ENCODE measurements at regions not wholly inside any gene's neighbourhood (a gene's known extent, or its start where the extent isn't known, plus 50 kb on each side); places are given as distances from the start of the nearest gene placed in this dataset.

DNA sequence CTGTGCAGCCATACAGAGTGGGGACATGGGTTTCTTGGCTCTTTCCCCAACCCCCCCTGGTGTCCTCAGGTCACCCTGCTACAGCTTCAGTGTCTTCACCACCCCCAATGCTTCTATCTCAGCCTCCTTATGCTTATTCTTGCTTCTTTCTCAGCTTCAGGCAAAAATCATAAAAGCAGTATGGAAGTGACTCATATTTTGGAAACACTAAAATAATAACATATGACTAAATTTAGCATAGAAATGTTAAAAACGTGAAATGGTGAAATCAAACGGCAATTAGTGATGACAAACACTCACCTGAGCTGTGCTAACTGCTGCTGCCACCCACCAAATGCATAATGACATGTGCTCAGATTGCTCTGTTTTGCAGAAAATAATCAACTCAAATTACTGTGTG lies 475.2 kb upstream of the EPHA3 start:
- TF ChIP-seq CTCF (IDR thresholded peaks at IDR 0.05; ENCODE audit: low read depth, low read length) (no peak), POLR2A (IDR thresholded peaks at IDR 0.05; ENCODE audit: extremely low read depth, insufficient read length) (no peak)

Measured in NB4 (cell line).